Esophagus muscularis mucosa (tissue), 4 donors: ENCODE measurements at regions not wholly inside any gene's neighbourhood (a gene's known extent, or its start where the extent isn't known, plus 50 kb on each side); places are given as distances from the start of the nearest gene placed in this dataset.

Source experiments
- EP300 ChIP-seq: sonication (generic); formaldehyde crosslinking; IDR thresholded peaks from one replicate; pipeline ENCODE4 v1.6.1; 2017; ENCODE audit warnings: antibody characterized with exemption
- POLR2A ChIP-seq: fragments of 450-650 bp; IDR thresholded peaks from one replicate; pipeline ENCODE4 v1.6.1; 2017; ENCODE audit warnings: antibody characterized with exemption, moderate library complexity, mild to moderate bottlenecking, low read depth
- POLR2AphosphoS5 ChIP-seq, 2 donors: sonication (generic); formaldehyde crosslinking; IDR thresholded peaks; one replicate each; pipeline ENCODE4 v1.6.1; 2017; ENCODE audit warnings: antibody characterized with exemption in 2 of 2
- TF ChIP-seq, protein P1 (sequence below), 3 experiments: fragments of 200-600 bp in 2 of 3; fragments of 450-650 bp in 1 of 3; sonication (generic) in 2 of 3; IDR thresholded peaks; one replicate each; pipeline ENCODE4 v1.5.1; 2017 to 2019; ENCODE audit warnings: antibody characterized with exemption in 3 of 3, mild to moderate bottlenecking in 2 of 3, moderate library complexity in 1 of 3

- TF ChIP-seq POLR2A (no peak), EP300 (no peak), POLR2AphosphoS5 (IDR thresholded peaks at IDR 0.05) (no peak)
- TF ChIP-seq, protein P1, sequence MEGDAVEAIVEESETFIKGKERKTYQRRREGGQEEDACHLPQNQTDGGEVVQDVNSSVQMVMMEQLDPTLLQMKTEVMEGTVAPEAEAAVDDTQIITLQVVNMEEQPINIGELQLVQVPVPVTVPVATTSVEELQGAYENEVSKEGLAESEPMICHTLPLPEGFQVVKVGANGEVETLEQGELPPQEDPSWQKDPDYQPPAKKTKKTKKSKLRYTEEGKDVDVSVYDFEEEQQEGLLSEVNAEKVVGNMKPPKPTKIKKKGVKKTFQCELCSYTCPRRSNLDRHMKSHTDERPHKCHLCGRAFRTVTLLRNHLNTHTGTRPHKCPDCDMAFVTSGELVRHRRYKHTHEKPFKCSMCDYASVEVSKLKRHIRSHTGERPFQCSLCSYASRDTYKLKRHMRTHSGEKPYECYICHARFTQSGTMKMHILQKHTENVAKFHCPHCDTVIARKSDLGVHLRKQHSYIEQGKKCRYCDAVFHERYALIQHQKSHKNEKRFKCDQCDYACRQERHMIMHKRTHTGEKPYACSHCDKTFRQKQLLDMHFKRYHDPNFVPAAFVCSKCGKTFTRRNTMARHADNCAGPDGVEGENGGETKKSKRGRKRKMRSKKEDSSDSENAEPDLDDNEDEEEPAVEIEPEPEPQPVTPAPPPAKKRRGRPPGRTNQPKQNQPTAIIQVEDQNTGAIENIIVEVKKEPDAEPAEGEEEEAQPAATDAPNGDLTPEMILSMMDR (IDR thresholded peaks at IDR 0.05) = no peak
Observed at GRCh38 chr3:23068016-23068728, 135.0 kb upstream of the UBE2E2 start.
